ENCODE measurements at regions not wholly inside any gene's neighbourhood (a gene's known extent, or its start where the extent isn't known, plus 50 kb on each side); places are given as distances from the start of the nearest gene placed in this dataset.
"Not testable (repeated sequence)": the region's sequence is repeated elsewhere in the genome, so short reads cannot be mapped to it uniquely, and the experiment has no call there.

GRCh38 chr5:16296946-16297345 lies 117.4 kb upstream of the MARCHF11 start:
- DNase-seq (ENCODE audit: low spot score), result no peak

- DNase-seq (ENCODE audit: low spot score), result no peak
Observed at GRCh38 chr5:16291894-16292293, 112.3 kb upstream of the MARCHF11 start.

GRCh38 chr5:16291474-16291873 lies 111.9 kb upstream of the MARCHF11 start:
- DNase-seq (ENCODE audit: low spot score), result no peak

- no peak for DNase-seq (ENCODE audit: low spot score)
Observed at GRCh38 chr5:16283791-16284190, 104.2 kb upstream of the MARCHF11 start.

- DNase-seq (ENCODE audit: low spot score), result not testable (repeated sequence)
Observed at GRCh38 chr5:16276859-16277258, 97.3 kb upstream of the MARCHF11 start.

GRCh38 chr5:16271851-16272250 lies 92.3 kb upstream of the MARCHF11 start:
- DNase-seq (ENCODE audit: low spot score), result no peak

GRCh38 chr5:16265141-16265540 lies 85.5 kb upstream of the MARCHF11 start:
- no peak for DNase-seq (ENCODE audit: low spot score)

- no peak for DNase-seq (ENCODE audit: low spot score)
Observed at GRCh38 chr5:16260000-16260399, 80.4 kb upstream of the MARCHF11 start.

- DNase-seq (ENCODE audit: low spot score), result no peak
Observed at GRCh38 chr5:16253856-16254255, 74.3 kb upstream of the MARCHF11 start.

- DNase-seq (ENCODE audit: low spot score), result no peak
Observed at GRCh38 chr5:16245956-16246355, 66.4 kb upstream of the MARCHF11 start.

GRCh38 chr5:16245249-16245648 lies 65.7 kb upstream of the MARCHF11 start:
- no peak for DNase-seq (ENCODE audit: low spot score)

GRCh38 chr5:16238018-16238417 lies 58.4 kb upstream of the MARCHF11 start:
- DNase-seq (ENCODE audit: low spot score), result no peak

GRCh38 chr5:16234598-16234997 lies 55.0 kb upstream of the MARCHF11 start:
- DNase-seq (ENCODE audit: low spot score), result peak; percentile 1

GRCh38 chr5:16233730-16234129 lies 54.1 kb upstream of the MARCHF11 start:
- no peak for DNase-seq (ENCODE audit: low spot score)

GRCh38 chr5:16229357-16229940 lies 49.9 kb upstream of the MARCHF11 start:
- DNase-seq (ENCODE audit: low spot score), result no peak
